ENCODE measurements at regions not wholly inside any gene's neighbourhood (a gene's known extent, or its start where the extent isn't known, plus 50 kb on each side); places are given as distances from the start of the nearest gene placed in this dataset.
A peak's percentile ranks its signal among the peaks of the same experiment; 100 is the strongest.

DNA sequence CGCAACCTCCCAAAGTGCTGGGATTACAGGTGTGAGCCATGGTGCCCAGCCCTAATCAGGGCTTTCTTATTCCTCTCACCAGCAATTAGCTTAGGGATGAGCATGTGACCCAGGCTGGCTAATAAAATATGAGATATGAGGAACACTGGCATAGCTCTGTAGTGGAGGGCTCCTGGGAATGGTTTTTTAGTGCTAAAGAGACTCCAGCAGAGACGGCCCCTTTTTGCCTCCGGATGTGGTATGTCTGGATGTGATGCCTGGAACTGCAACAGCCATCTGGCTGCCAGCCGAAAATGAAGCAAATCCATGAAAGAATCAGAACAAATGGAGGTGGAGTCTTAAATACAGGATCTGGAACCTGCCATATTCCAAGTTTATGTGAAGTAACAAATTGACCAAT is 69.1 kb upstream of the MAGI1 start:
- Histone ChIP-seq H3K36me3 (ENCODE audit: insufficient read depth) (no peaks in the 10 kb centered on the region), H3K27ac (ENCODE audit: low read depth) (no peak overlapping the region), H3K79me2 (replicated peaks; ENCODE audit: insufficient read depth) (no peaks in the 10 kb centered on the region), H3K4me1 (ENCODE audit: insufficient read depth) (0 out of 2 replicates have a peak, but pooled peaks cover 3% of the 10 kb centered on the region), H3F3A (replicated peaks; ENCODE audit: low read depth) (no peaks in the 10 kb centered on the region), H4K20me1 (replicated peaks; ENCODE audit: insufficient read depth) (no peaks in the 10 kb centered on the region), H3K27me3 (ENCODE audit: insufficient read depth) (no peaks in the 10 kb centered on the region), H2AFZ (peak overlapping the region; percentile 79), H3K4me3 (no peak overlapping the region), H3K9me2 (ENCODE audit: insufficient read depth) (no peaks in the 10 kb centered on the region), H3K4me2 (peak overlapping the region; percentile 30; the same call in 1 of the 2 replicates)
- Mint-ChIP-seq H3K4me1 (peaks cover 23% of the 10 kb centered on the region), H3K36me3 (ENCODE audit: low read depth) (no peaks in the 10 kb centered on the region), H3K27ac (no peak overlapping the region), H3K27me3 (ENCODE audit: insufficient read depth, low read depth, poor library complexity) (no peaks in the 10 kb centered on the region), H3K4me3 (no peak overlapping the region), H3K9me3 (no peaks in the 10 kb centered on the region; the same call in 2 of the 3 replicates)
- DNase-seq (ENCODE audit: low spot score) (no peak), ATAC-seq (peak; percentile 66)
- TF ChIP-seq, protein P1, sequence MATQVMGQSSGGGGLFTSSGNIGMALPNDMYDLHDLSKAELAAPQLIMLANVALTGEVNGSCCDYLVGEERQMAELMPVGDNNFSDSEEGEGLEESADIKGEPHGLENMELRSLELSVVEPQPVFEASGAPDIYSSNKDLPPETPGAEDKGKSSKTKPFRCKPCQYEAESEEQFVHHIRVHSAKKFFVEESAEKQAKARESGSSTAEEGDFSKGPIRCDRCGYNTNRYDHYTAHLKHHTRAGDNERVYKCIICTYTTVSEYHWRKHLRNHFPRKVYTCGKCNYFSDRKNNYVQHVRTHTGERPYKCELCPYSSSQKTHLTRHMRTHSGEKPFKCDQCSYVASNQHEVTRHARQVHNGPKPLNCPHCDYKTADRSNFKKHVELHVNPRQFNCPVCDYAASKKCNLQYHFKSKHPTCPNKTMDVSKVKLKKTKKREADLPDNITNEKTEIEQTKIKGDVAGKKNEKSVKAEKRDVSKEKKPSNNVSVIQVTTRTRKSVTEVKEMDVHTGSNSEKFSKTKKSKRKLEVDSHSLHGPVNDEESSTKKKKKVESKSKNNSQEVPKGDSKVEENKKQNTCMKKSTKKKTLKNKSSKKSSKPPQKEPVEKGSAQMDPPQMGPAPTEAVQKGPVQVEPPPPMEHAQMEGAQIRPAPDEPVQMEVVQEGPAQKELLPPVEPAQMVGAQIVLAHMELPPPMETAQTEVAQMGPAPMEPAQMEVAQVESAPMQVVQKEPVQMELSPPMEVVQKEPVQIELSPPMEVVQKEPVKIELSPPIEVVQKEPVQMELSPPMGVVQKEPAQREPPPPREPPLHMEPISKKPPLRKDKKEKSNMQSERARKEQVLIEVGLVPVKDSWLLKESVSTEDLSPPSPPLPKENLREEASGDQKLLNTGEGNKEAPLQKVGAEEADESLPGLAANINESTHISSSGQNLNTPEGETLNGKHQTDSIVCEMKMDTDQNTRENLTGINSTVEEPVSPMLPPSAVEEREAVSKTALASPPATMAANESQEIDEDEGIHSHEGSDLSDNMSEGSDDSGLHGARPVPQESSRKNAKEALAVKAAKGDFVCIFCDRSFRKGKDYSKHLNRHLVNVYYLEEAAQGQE (IDR thresholded peaks at IDR 0.05; ENCODE audit: unreplicated experiment), result no peak
- no peak for TF ChIP-seq STAT1 (IDR thresholded peaks at IDR 0.05; ENCODE audit: unreplicated experiment)

DNA sequence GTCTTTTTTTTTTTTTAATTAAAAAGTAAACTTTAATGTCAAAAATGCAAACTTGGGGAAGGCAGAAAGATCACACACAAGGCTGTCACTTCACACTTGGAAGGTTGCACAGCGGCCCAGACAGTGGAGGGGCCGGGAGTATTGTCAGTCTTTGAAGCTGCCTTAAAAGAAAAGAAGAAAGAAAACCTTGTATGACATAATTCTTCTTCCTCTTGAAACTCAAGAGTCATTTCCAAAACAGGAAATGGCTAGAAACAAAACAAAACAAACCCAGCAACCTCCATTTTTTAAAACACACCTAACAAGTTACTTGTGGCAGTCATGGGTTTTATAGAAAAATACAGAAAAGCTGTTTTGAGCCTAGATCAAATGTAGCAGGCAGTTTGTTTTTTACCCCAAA is 68.1 kb upstream of the MAGI1 start:
- no peaks in the 10 kb centered on the region; the same call in 2 of the 3 replicates for H3K9me3 Mint-ChIP-seq
- Histone ChIP-seq H3K4me3 (no peak overlapping the region), H3K36me3 (ENCODE audit: insufficient read depth) (no peaks in the 10 kb centered on the region), H3K27me3 (ENCODE audit: insufficient read depth) (no peaks in the 10 kb centered on the region), H4K20me1 (replicated peaks; ENCODE audit: insufficient read depth) (no peaks in the 10 kb centered on the region), H2AFZ (no peak overlapping the region; the same call in 1 of the 2 replicates), H3K79me2 (replicated peaks; ENCODE audit: insufficient read depth) (no peaks in the 10 kb centered on the region), H3F3A (replicated peaks; ENCODE audit: low read depth) (no peaks in the 10 kb centered on the region), H3K4me2 (no peak overlapping the region), H3K27ac (ENCODE audit: low read depth) (no peak overlapping the region), H3K4me1 (ENCODE audit: insufficient read depth) (0 out of 2 replicates have a peak, but pooled peaks cover 3% of the 10 kb centered on the region), H3K9me2 (ENCODE audit: insufficient read depth) (no peaks in the 10 kb centered on the region)
- no peaks in the 10 kb centered on the region for H3K27me3 Mint-ChIP-seq (ENCODE audit: insufficient read depth, low read depth, poor library complexity)
- no peaks in the 10 kb centered on the region for H3K36me3 Mint-ChIP-seq (ENCODE audit: low read depth)
- DNase-seq (ENCODE audit: low spot score), result no peak
- no peak for ATAC-seq
- TF ChIP-seq JUNB (IDR thresholded peaks at IDR 0.05; ENCODE audit: unreplicated experiment), result no peak
- TF ChIP-seq NANOG (IDR thresholded peaks at IDR 0.05; ENCODE audit: borderline replicate concordance), result no peak
- TF ChIP-seq, protein P1 (IDR thresholded peaks at IDR 0.05; ENCODE audit: unreplicated experiment), result no peak
- TF ChIP-seq ZNF114 (CRISPR knock-in tag; IDR thresholded peaks at IDR 0.05), result no peak
- no peak for TF ChIP-seq EZH2phosphoT487 (IDR thresholded peaks at IDR 0.05; ENCODE audit: unreplicated experiment)
- H3K27ac Mint-ChIP-seq, result no peak overlapping the region
- H3K4me3 Mint-ChIP-seq, result no peak overlapping the region
- H3K4me1 Mint-ChIP-seq, result peaks cover 23% of the 10 kb centered on the region

Data from GM23338 (cell line).